HG02623 (cell line): ENCODE measurements at regions not wholly inside any gene's neighbourhood (a gene's known extent, or its start where the extent isn't known, plus 50 kb on each side); places are given as distances from the start of the nearest gene placed in this dataset.
"Not testable (repeated sequence)": the region's sequence is repeated elsewhere in the genome, so short reads cannot be mapped to it uniquely, and the experiment has no call there.

Source experiments
- ATAC-seq: cut with Tn5 transposase; IDR thresholded peaks from one replicate; pipeline ENCODE4 v1.9.1; 2021; ENCODE audit warnings: moderate library complexity; ENCODE audit not compliant: unreplicated experiment

GRCh38 chr3:166554023-166554422 lies 716.8 kb upstream of the BCHE start:
- ATAC-seq = no peak

DNA sequence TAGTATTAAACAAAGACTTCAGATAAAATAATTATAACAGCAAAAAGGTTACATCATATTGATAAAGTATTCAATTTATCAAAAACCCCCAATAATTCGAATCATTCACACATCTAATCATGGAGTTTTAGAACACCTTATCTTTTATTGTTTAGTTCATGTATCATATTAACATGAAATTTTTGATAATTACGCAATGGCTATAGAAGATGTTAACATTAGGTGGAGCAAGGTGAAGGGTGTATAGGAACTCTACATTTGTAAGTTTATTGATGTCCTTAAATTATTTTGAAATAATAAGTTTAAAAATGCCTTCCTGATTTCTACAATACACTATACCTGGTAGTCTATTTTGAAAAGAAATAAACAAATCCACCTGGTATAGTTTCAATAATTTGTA lies 696.5 kb upstream of the BCHE start:
- ATAC-seq = no peak

GRCh38 chr3:166531730-166532129 lies 694.5 kb upstream of the BCHE start:
- no peak for ATAC-seq

DNA sequence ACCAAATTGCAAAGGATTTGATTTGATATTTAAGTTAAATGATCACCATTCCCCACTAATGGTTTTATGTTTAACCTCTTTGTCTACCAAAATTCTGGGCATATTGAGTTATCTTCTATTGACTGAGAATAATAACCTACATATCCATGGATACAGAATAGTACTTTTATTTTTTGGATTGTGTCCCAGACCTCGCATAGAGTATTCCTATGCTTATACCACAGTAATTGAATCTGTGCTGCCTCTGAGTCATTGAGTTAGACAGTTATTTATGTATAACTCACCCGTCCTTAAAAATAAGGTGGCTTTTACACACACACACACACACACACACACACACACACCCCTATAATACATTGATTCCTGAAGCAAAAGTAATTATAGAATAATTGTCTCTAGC lies 690.1 kb upstream of the BCHE start:
- no peak for ATAC-seq

DNA sequence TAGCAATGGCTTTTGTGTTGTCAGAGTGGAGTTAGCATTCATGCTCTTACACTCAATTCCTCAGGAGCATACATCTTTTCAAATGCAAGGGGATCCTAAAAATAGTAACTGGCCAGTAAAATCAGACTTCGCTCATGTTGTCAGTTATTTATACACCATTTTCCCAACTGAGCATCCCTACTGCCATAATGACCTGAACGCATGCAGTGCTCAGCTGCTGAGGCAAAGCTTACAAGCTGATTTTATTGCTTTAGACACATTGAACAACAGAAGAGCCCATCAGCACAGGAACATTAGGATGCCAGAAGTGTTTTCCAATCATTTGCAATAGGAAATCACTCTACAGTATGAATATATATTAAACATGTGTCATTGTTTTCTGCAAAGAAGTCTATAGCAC lies 689.7 kb upstream of the BCHE start:
- no peak for ATAC-seq

GRCh38 chr3:166522017-166522416 lies 684.8 kb upstream of the BCHE start:
- ATAC-seq = no peak

- no peak for ATAC-seq
Measured at GRCh38 chr3:166519443-166519842, 682.2 kb upstream of the BCHE start.

DNA sequence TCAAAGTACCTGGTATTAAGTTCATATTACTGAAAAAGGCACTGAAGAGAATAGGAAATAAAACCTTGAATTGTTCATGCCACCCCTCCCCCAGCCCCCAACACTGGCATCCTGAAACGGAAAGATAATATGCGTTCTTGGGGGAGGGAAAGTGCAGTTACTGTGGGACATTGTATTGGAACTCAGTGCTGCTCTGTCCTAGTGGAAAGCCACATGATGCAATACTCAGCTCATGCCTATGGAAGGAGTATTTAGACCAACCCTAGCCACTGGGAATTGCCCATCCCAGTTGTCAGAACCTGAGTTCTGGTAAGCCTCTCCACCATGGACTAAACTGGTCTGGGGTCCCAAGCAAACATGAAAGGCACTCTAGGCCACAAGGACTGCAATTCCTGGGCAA lies 680.8 kb upstream of the BCHE start:
- no peak for ATAC-seq

- no peak for ATAC-seq
Measured at GRCh38 chr3:166510382-166510781, 673.2 kb upstream of the BCHE start.

DNA sequence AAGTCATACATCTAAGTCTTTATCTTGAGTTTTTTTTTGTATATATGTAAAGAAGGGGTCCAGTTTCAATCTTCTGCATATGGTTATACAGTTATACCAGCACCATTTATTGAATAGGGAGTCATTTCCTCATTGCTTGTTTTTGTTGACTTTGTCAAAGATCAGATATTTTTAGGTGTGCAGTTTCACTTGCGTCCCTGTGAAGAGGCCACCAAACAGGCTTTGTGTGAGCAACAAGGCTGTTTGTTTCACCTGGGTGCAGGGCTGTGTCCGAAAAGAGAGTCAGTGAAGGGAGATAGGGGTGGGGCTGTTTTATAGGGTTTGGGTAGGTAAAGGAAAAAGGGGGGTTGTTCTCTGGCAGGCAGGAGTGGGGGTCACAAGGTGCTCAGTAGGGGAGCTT lies 663.2 kb upstream of the BCHE start:
- not testable (repeated sequence) for ATAC-seq

DNA sequence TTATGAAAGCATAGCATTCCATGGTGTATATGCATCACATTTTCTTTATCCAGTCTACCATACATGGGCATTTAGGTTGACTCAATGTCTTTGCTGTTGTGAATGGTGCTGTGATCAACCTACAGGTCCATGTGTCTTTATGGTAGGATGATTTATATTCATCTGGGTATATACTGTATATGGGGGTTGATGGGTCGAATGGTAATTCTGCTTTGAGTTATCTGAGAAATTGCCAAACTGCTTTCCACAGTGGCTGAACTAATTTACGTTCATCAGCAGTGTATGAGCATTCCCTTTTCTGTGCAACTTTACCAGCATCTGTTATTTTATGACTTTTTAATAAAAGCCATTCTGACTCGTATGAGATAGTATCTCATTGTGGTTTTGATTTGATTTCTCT lies 662.4 kb upstream of the BCHE start:
- ATAC-seq = no peak

DNA sequence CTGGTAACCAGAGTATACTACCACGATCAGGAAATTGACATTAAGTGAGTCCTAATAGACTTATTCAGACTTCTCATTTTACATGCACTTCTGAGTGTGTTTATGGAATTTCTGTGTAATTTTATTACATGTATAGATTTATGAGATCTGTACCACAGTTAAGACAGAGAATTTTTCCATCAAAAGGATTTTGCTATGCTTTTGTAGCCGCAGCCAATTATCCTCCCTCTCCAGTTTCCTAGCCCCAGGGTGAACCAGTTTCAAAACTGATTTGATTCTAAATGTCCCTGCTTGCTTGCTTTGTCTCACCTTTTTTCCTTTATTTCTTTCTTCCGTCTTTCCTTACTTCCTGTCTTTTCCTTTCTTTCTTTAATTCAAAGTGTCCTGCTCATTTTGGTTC lies 661.2 kb upstream of the BCHE start:
- ATAC-seq = no peak

GRCh38 chr3:166489826-166490225 lies 652.6 kb upstream of the BCHE start:
- ATAC-seq = no peak

DNA sequence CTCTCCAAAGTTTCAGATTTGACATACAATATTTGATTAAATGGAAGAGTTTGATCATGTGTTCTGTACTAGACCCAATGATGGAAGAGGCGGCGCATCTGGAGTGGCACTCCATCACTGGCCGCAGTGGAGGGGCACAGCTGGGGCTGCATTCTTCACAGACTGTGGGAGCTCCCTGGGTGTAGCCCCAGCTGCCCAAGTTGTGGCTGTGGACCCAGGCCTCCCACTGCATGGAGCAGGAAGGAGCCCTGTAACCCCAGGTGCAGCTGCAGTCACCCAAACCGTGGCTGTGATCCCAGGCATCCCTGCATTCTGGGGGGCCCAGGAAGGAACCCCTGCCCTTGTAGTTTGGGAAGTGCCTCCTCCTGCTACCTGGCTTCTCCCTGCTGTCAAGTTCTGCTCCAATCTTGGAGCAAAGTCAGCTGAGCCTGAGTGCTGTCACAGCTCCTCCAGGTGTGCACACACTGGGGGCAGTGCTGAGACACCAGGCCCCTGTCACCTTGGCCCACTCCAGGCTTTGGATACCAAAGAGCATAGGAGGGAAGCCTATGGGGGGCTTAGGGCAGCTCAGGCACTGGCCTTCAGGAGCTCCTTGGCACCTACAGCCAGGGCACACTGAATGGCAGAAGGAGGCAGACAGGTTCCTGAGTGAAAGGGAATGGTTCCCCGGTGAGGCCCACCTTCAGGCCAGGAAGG lies 651.9 kb upstream of the BCHE start:
- no peak for ATAC-seq

GRCh38 chr3:166484470-166484869 lies 647.2 kb upstream of the BCHE start:
- ATAC-seq = no peak

DNA sequence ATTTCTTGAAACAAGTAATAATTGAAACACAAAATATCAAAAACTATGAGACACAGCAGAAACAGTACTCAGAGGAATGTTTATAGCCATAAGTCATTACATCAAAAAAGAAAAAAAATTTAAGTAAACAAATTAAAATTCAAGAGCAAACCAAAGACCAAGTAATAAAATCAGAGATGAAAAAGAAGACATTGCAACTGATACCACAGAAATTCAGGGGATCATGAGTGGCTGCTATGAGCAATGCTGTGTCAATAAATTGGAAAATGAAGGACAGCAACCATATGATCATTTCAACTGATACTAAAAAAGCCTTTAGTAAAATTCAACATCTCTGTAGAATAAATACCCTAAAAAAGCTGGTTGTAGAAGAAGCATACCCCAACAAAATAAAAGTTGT lies 644.1 kb upstream of the BCHE start:
- ATAC-seq = no peak

- no peak for ATAC-seq
Measured at GRCh38 chr3:166478356-166478755, 641.1 kb upstream of the BCHE start.

GRCh38 chr3:166473501-166473900 lies 636.3 kb upstream of the BCHE start:
- ATAC-seq = no peak

- no peak for ATAC-seq
Measured at GRCh38 chr3:166472015-166472414, 634.8 kb upstream of the BCHE start.

- ATAC-seq = no peak
Measured at GRCh38 chr3:166471074-166471767, 634.0 kb upstream of the BCHE start.

GRCh38 chr3:166462891-166463470 lies 625.8 kb upstream of the BCHE start:
- ATAC-seq = no peak

GRCh38 chr3:166461626-166462025 lies 624.4 kb upstream of the BCHE start:
- ATAC-seq = no peak
